GM10266 (cell line): ENCODE measurements at regions not wholly inside any gene's neighbourhood (a gene's known extent, or its start where the extent isn't known, plus 50 kb on each side); places are given as distances from the start of the nearest gene placed in this dataset.

Source experiments
- DNase-seq: peaks from one replicate; pipeline ENCODE4 v3.0.0; 2012; ENCODE audit errors: extremely low spot score
- TF ChIP-seq, protein P1 (sequence below): IDR thresholded peaks from 2 replicates; pipeline ENCODE4 v1.5.1; 2012; ENCODE audit warnings: mild to moderate bottlenecking, low read depth; ENCODE audit not compliant: control insufficient read depth, insufficient read depth; ENCODE audit errors: missing control alignments

- TF ChIP-seq, protein P1, sequence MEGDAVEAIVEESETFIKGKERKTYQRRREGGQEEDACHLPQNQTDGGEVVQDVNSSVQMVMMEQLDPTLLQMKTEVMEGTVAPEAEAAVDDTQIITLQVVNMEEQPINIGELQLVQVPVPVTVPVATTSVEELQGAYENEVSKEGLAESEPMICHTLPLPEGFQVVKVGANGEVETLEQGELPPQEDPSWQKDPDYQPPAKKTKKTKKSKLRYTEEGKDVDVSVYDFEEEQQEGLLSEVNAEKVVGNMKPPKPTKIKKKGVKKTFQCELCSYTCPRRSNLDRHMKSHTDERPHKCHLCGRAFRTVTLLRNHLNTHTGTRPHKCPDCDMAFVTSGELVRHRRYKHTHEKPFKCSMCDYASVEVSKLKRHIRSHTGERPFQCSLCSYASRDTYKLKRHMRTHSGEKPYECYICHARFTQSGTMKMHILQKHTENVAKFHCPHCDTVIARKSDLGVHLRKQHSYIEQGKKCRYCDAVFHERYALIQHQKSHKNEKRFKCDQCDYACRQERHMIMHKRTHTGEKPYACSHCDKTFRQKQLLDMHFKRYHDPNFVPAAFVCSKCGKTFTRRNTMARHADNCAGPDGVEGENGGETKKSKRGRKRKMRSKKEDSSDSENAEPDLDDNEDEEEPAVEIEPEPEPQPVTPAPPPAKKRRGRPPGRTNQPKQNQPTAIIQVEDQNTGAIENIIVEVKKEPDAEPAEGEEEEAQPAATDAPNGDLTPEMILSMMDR = peak; percentile 40
- peak; percentile 24 for DNase-seq
Observed at GRCh38 chr10:117860823-117861222, 185.9 kb downstream of the RAB11FIP2 start.

DNA sequence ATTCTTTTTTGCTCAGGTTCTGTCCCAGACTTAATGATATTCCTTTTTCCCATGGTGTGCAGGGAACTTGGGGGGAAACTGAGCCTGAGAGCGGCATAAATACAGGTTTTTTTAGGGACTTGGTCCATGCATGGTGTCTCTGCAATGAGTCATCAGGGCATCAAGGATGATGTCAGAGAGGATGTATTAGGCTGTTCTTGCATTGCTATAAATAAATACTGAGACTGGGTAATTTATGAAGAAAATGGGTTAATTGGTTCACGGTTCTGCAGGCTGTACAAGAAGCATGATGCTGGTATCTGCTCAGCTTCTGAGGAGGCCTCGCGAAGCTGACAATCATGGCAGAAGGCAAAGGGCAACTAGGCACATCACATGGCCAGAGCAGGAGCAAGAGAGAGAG is 185.4 kb downstream of the RAB11FIP2 start:
- DNase-seq = no peak
- TF ChIP-seq, protein P1 = no peak

GRCh38 chr10:117863771-117864170 is 183.0 kb downstream of the RAB11FIP2 start:
- DNase-seq = no peak
- TF ChIP-seq, protein P1 = no peak

DNA sequence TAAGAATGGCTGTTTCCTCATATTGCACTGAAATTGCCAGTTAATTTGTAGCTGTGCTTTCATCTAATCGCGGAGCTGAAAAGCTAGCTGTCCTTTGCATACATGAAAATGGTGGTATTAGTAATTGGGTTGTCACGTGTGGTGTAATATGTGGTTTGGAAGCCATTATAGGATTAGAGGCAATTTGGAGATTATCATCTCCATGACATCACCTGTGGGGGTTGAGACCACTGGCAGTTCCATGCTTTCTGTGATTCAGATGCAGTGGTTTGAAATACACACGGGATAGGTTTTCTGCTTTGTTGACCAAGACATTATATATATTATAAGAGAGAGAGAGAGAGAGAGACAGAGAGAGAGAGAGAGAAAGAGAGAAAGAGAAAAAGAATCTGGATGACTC is 180.8 kb downstream of the RAB11FIP2 start:
- DNase-seq = no peak
- TF ChIP-seq, protein P1 = no peak

GRCh38 chr10:117868151-117868550 is 178.6 kb downstream of the RAB11FIP2 start:
- TF ChIP-seq, protein P1 = no peak
- no peak for DNase-seq

GRCh38 chr10:117875793-117876192 is 170.9 kb downstream of the RAB11FIP2 start:
- DNase-seq = no peak
- TF ChIP-seq, protein P1 = no peak

DNA sequence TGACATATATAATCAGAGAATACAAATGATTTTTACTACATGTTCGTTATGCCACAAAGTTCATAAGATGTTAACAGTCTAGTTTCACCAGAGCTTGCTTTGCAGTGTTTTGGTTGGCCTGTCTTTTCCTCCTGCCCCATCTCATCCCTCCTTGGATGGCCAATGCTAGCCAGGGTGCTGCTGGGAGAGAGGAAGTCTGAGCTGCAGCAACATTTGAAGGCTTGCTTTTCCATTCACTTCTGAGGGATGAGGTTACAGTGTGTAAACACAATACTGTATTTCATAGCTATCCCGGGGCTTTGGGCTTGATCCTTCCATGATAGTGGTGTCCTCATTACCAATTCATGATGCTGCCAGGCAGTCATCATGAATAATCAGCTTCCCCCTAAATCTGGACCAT is 170.5 kb downstream of the RAB11FIP2 start:
- TF ChIP-seq, protein P1 = no peak

DNA sequence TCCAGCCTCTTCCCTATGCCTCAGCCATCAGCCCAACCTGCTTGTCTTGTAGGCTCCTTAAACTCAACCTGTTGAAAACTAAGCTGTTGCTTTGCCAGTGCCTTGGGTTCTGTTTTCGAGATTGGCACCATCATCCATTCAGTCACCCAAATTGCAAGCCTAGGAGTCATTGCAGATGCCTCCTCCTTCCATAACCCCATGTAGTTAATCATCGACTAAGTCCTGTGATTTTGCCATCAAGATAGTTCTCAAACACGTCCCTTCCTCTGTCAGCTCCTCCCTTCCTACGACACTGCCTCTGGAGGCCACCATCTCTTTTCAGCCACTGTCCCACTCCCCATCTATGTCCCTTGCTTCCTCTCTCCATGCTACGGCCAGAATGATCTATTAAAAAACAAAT is 168.1 kb downstream of the RAB11FIP2 start:
- TF ChIP-seq, protein P1 = no peak
- no peak for DNase-seq

More for the DNA sequence above, 170.5 kb downstream of the RAB11FIP2 start:
- no peak for DNase-seq
